H1 (cell line): ENCODE measurements at regions not wholly inside any gene's neighbourhood (a gene's known extent, or its start where the extent isn't known, plus 50 kb on each side); places are given as distances from the start of the nearest gene placed in this dataset.

Experiments used
- CTCF ChIA-PET: fragments of 300-600 bp; sonication (Branson Sonifier 250); formaldehyde crosslinking; loops from one replicate; lab custom pipeline; 2021; ENCODE audit not compliant: partially characterized antibody; lab: Charles Lee
- POLR2A ChIA-PET: fragments of 300-600 bp; sonication (Branson Sonifier 250); formaldehyde crosslinking; loops from one replicate; lab custom pipeline; 2021; ENCODE audit warnings: inconsistent platforms; ENCODE audit not compliant: partially characterized antibody; lab: Charles Lee
- DNase-seq, 2 experiments: peaks; one replicate each; pipeline versions ENCODE4 v3.0.0 to v3.0.0-alpha.2; 2010 to 2022; ENCODE audit warnings: low spot score in 2 of 2, low read depth in 1 of 2, mixed read lengths in 1 of 2
- FAIRE-seq: peaks from 2 replicates; lab custom pipeline; 2011; peaks lifted over from hg19 to GRCh38; lab: Jason Lieb, UNC
- H2AFZ ChIP-seq: 2 replicates; pipeline ENCODE4 v1.8.1; 2012; ENCODE audit warnings: low read length, inconsistent platforms
- H2AK5ac ChIP-seq: 2 replicates; pipeline ENCODE4 v1.6.1; 2013; ENCODE audit warnings: low read depth, low read length
- H2BK120ac ChIP-seq: replicated peaks from 2 replicates; pipeline ENCODE3; 2013; ENCODE audit warnings: low read depth, low read length, inconsistent platforms
- H2BK12ac ChIP-seq: 2 replicates; pipeline ENCODE4 v1.6.1; 2013; ENCODE audit warnings: low read depth, low read length
- H2BK15ac ChIP-seq: 2 replicates; pipeline ENCODE4 v1.6.1; 2013; ENCODE audit warnings: low read length
- H2BK20ac ChIP-seq: 2 replicates; pipeline ENCODE4 v1.6.1; 2013; ENCODE audit warnings: low read length
- H2BK5ac ChIP-seq: 2 replicates; pipeline ENCODE4 v1.6.1; 2013; ENCODE audit warnings: low read depth, low read length
- H3K14ac ChIP-seq: 2 replicates; pipeline ENCODE4 v1.6.1; 2013; ENCODE audit warnings: inconsistent platforms; ENCODE audit not compliant: insufficient read length
- H3K18ac ChIP-seq: 2 replicates; pipeline ENCODE4 v1.6.1; 2013; ENCODE audit warnings: low read length; ENCODE audit errors: extremely low read depth
- H3K23ac ChIP-seq: 2 replicates; pipeline ENCODE4 v1.6.1; 2013; ENCODE audit warnings: inconsistent platforms; ENCODE audit not compliant: insufficient read length
- H3K23me2 ChIP-seq: 2 replicates; pipeline ENCODE4 v1.6.1; 2013; ENCODE audit warnings: low read depth, low read length
- H3K27ac ChIP-seq: 2 replicates; pipeline ENCODE4 v1.6.1; 2011; ENCODE audit warnings: low read depth, low read length, inconsistent platforms
- H3K27me3 ChIP-seq, 4 experiments: replicated peaks in 1 of 4; 1 replicate in 1 of 4; 2 replicates in 3 of 4; pipeline versions ENCODE4 v1.6.1 to v1.8.1; 2011 to 2013; ENCODE audit warnings: low read length in 3 of 4, mild to moderate bottlenecking in 3 of 4, inconsistent platforms in 2 of 4, mixed read lengths in 2 of 4, moderate library complexity in 1 of 4; ENCODE audit not compliant: control insufficient read depth in 3 of 4, insufficient read depth in 3 of 4; ENCODE audit errors: extremely low read depth in 1 of 4
- H3K36me3 ChIP-seq, 4 experiments: 2 replicates each; pipeline versions ENCODE4 v1.6.1 to v1.8.1; 2011 to 2013; ENCODE audit warnings: mild to moderate bottlenecking in 4 of 4, low read length in 3 of 4, moderate library complexity in 2 of 4, control low read depth in 1 of 4, inconsistent platforms in 1 of 4; ENCODE audit not compliant: insufficient read depth in 4 of 4, control insufficient read depth in 2 of 4
- H3K4ac ChIP-seq: replicated peaks from 2 replicates; pipeline ENCODE3; 2013; ENCODE audit warnings: low read length, low read depth, mixed read lengths, inconsistent platforms; ENCODE audit not compliant: insufficient read length
- H3K4me1 ChIP-seq, 4 experiments: replicated peaks in 1 of 4; 1 replicate in 1 of 4; 2 replicates in 3 of 4; pipeline versions ENCODE4 v1.6.1 to v1.8.1; 2011 to 2013; ENCODE audit warnings: low read length in 3 of 4, inconsistent platforms in 2 of 4, mixed read lengths in 1 of 4; ENCODE audit not compliant: insufficient read depth in 4 of 4, control insufficient read depth in 3 of 4
- H3K4me2 ChIP-seq, 2 experiments: 2 replicates each; pipeline versions ENCODE4 v1.6.1 to v1.8.1; 2011 to 2013; ENCODE audit warnings: low read depth in 2 of 2, low read length in 2 of 2, control low read depth in 1 of 2, inconsistent platforms in 1 of 2, mild to moderate bottlenecking in 1 of 2; ENCODE audit not compliant: insufficient read depth in 1 of 2
- H3K4me3 ChIP-seq, 4 experiments: fragments of 200-600, 300-600 bp in 1 of 4; sonication (generic), shearing (Covaris generic), sonication (Bioruptor Twin) in 1 of 4; 2 replicates each; pipeline versions ENCODE4 v1.5.1 to v1.8.1; 2011 to 2016; ENCODE audit warnings: low read length in 4 of 4, low read depth in 3 of 4, control low read depth in 2 of 4, inconsistent platforms in 2 of 4, mild to moderate bottlenecking in 2 of 4, mixed read lengths in 1 of 4, moderate library complexity in 1 of 4; ENCODE audit not compliant: insufficient read depth in 2 of 4; ENCODE audit errors: extremely low read depth in 1 of 4
- H3K56ac ChIP-seq: replicated peaks from 2 replicates; pipeline ENCODE3; 2013; ENCODE audit warnings: low read depth, mild to moderate bottlenecking, mixed read lengths, low read length, inconsistent platforms; ENCODE audit not compliant: insufficient read length
- H3K79me1 ChIP-seq: 2 replicates; pipeline ENCODE4 v1.6.1; 2013; ENCODE audit warnings: low read depth, low read length, control low read depth
- H3K79me2 ChIP-seq, 2 experiments: 2 replicates each; pipeline versions ENCODE4 v1.6.1 to v1.8.1; 2012 to 2013; ENCODE audit warnings: low read length in 2 of 2, mild to moderate bottlenecking in 2 of 2, inconsistent platforms in 1 of 2; ENCODE audit not compliant: insufficient read depth in 2 of 2, control insufficient read depth in 1 of 2
- H3K9ac ChIP-seq, 4 experiments: replicated peaks in 1 of 4; 1 replicate in 1 of 4; 2 replicates in 3 of 4; pipeline versions ENCODE4 v1.6.1 to v1.8.1; 2011 to 2013; ENCODE audit warnings: low read depth in 3 of 4, low read length in 3 of 4, control low read depth in 2 of 4, mild to moderate bottlenecking in 2 of 4, moderate library complexity in 2 of 4, inconsistent platforms in 1 of 4; ENCODE audit errors: extremely low read depth in 1 of 4
- H3K9me3 ChIP-seq, 2 experiments: 2 replicates each; pipeline versions ENCODE4 v1.6.1 to v1.8.1; 2012 to 2013; ENCODE audit warnings: mild to moderate bottlenecking in 2 of 2, moderate library complexity in 2 of 2, control low read depth in 1 of 2, inconsistent platforms in 1 of 2, low read depth in 1 of 2, low read length in 1 of 2, mixed read lengths in 1 of 2; ENCODE audit not compliant: insufficient read depth in 2 of 2
- H4K20me1 ChIP-seq, 2 experiments: replicated peaks in 1 of 2; 2 replicates each; pipeline versions ENCODE3 to v1.8.1; 2011 to 2013; ENCODE audit warnings: inconsistent platforms in 2 of 2, low read length in 2 of 2, mild to moderate bottlenecking in 1 of 2; ENCODE audit not compliant: insufficient read depth in 2 of 2, control insufficient read depth in 1 of 2
- H4K5ac ChIP-seq: 2 replicates; pipeline ENCODE4 v1.6.1; 2013; ENCODE audit warnings: low read length, low read depth, mixed read lengths, inconsistent platforms; ENCODE audit not compliant: insufficient read length
- H4K8ac ChIP-seq: 2 replicates; pipeline ENCODE4 v1.8.0; 2013; ENCODE audit warnings: mild to moderate bottlenecking, moderate library complexity, low read length, inconsistent platforms; ENCODE audit not compliant: insufficient read depth; ENCODE audit errors: extremely low read depth
- H4K91ac ChIP-seq: replicated peaks from 2 replicates; pipeline ENCODE3; 2013; ENCODE audit warnings: low read length, mixed read lengths, inconsistent platforms; ENCODE audit not compliant: insufficient read length
- RXRA ChIP-seq: IDR thresholded peaks from 2 replicates; pipeline ENCODE4 v1.6.1; 2011; ENCODE audit warnings: low read depth, mild to moderate bottlenecking, low read length, moderate library complexity; ENCODE audit not compliant: insufficient read depth
- SIN3A ChIP-seq, 2 experiments: IDR thresholded peaks in 1 of 2; conservative IDR thresholded peaks in 1 of 2; 2 replicates each; pipeline ENCODE4 v1.6.1; 2011 to 2012; ENCODE audit warnings: low read length in 2 of 2, improper control_type of control experiment in 1 of 2, low read depth in 1 of 2, mild to moderate bottlenecking in 1 of 2

DNA sequence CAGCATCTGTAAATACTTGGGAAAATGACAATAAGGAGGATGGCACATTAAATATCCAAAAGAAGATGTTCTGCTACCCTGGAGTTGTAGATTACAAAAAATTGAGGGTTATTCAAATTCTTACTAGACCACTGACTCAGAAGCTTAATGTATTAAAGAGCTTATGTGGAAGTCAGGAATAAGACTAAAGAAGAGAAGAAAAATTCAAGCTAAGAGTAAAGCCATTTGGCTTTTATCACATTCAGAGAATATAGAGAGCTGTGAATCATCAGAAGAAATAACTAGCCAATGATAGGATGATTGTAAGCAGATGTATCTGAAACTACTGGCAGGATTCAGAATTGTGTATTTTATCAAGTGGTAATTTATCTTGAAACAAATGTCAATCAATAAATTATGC, 237.0 kb downstream of the TBX15 start:
- no peak overlapping the region for H4K91ac ChIP-seq
- H3K4me2 ChIP-seq, result no peak overlapping the region
- no peak overlapping the region for H3K14ac ChIP-seq
- no peak overlapping the region for H2BK20ac ChIP-seq
- no peak overlapping the region for H2BK120ac ChIP-seq
- no peaks in the 10 kb centered on the region for H4K20me1 ChIP-seq
- H4K5ac ChIP-seq, result no peak overlapping the region
- H2BK5ac ChIP-seq, result no peak overlapping the region
- no peak overlapping the region for H3K4me3 ChIP-seq
- no peaks in the 10 kb centered on the region for H3K79me2 ChIP-seq
- no peak overlapping the region for H2AFZ ChIP-seq
- H3K4ac ChIP-seq, result no peak overlapping the region
- DNase-seq, result no peak
- CTCF ChIA-PET, result interaction anchor here (1.7 kb wide), 1 partner anchor 10 kb away, joined by 4 read pairs; no protein-coding TSS in a partner anchor
- H3K23ac ChIP-seq, result no peak overlapping the region
- peaks cover 1 to 10% (median 6%) of the 10 kb centered on the region in 4 experiments; a peak in 5 of 7 replicates for H3K27me3 ChIP-seq
- no peaks in the 10 kb centered on the region for H3K36me3 ChIP-seq
- no peaks in the 10 kb centered on the region for H3K23me2 ChIP-seq
- no peaks in the 10 kb centered on the region for H3K4me1 ChIP-seq
- TF ChIP-seq RXRA, result no peak
- no peak for TF ChIP-seq SIN3A (conservative IDR thresholded peaks at IDR 0.05 in 1 of 2, IDR thresholded peaks at IDR 0.05 in 1 of 2; ENCODE audit: low read depth in 1 of 2, low read length in 2 of 2)
- TF ChIP-seq, all 59 proteins: peak for 0
- no peak overlapping the region for H4K8ac ChIP-seq
- no peak overlapping the region for H3K18ac ChIP-seq
- no peak overlapping the region for H2AK5ac ChIP-seq
- POLR2A ChIA-PET, result no interaction called here
- no peak overlapping the region for H3K9ac ChIP-seq
- FAIRE-seq, result no peak
- no peak overlapping the region for H3K56ac ChIP-seq
- H3K79me1 ChIP-seq, result no peaks in the 10 kb centered on the region
- no peak overlapping the region for H2BK15ac ChIP-seq
- no peak overlapping the region for H2BK12ac ChIP-seq
- H3K9me3 ChIP-seq, result no peaks in the 10 kb centered on the region
- H3K27ac ChIP-seq, result no peak overlapping the region
